GM12878 (cell line): ENCODE measurements at regions not wholly inside any gene's neighbourhood (a gene's known extent, or its start where the extent isn't known, plus 50 kb on each side); places are given as distances from the start of the nearest gene placed in this dataset.

ENCODE experiments used
- ATAC-seq: fragments of 200-7000 bp; cut with Tn5 transposase; 3 replicates; pipeline ENCODE4 v1.9.1; 2020; ENCODE audit warnings: mild to moderate bottlenecking, moderate library complexity
- BruUV-seq: library from RNA; stranded (reverse); fragments of 400-500 nt; replicated peaks from 2 replicates; lab custom pipeline; 2021; lab: Mats Ljungman, UMichigan
- CTCF ChIA-PET: fragments of 300-600 bp; sonication (Branson Sonifier 250); formaldehyde crosslinking; extraction: SDS; loops from one replicate; lab custom pipeline; 2021; ENCODE audit warnings: inconsistent platforms; lab: Yijun Ruan, JAX
- POLR2A ChIA-PET: fragments of 350-600 bp; formaldehyde crosslinking; extraction: SDS; loops from one replicate; lab custom pipeline; 2021; ENCODE audit warnings: inconsistent platforms; lab: Charles Lee
- RAD21 ChIA-PET: fragments of 300-600 bp; sonication (Branson Sonifier 250); formaldehyde crosslinking; loops from one replicate; lab custom pipeline; 2023; ENCODE audit warnings: antibody characterized with exemption; ENCODE audit not compliant: unreplicated experiment; lab: Charles Lee
- SMC1A ChIA-PET: fragments of 300-600 bp; sonication (Branson Sonifier 250); formaldehyde crosslinking; loops from one replicate; lab custom pipeline; 2023; ENCODE audit not compliant: unreplicated experiment, uncharacterized antibody; lab: Charles Lee
- DNase-seq: peaks from one replicate; pipeline ENCODE4 v3.0.0-alpha.2; 2011; ENCODE audit warnings: low read depth, low spot score
- FAIRE-seq: peaks from 3 replicates; lab custom pipeline; 2011; peaks lifted over from hg19 to GRCh38; lab: Jason Lieb, UNC
- H2AFZ ChIP-seq: 2 replicates; pipeline ENCODE4 v1.6.0; 2011; ENCODE audit warnings: low read depth, low read length, control low read depth; ENCODE audit not compliant: control insufficient read depth
- H3K27ac ChIP-seq: 2 replicates; pipeline ENCODE4 v1.5.1; 2011; ENCODE audit warnings: control low read depth; ENCODE audit not compliant: control insufficient read depth, insufficient read depth
- H3K27me3 ChIP-seq, 2 experiments: replicated peaks in 1 of 2; 2 replicates each; pipeline versions ENCODE4 v1.6.0 to v1.6.1; 2011; ENCODE audit warnings: low read length in 1 of 2; ENCODE audit not compliant: control insufficient read depth in 2 of 2, insufficient read depth in 2 of 2
- H3K36me3 ChIP-seq, 2 experiments: 2 replicates each; pipeline ENCODE4 v1.5.1; 2011; ENCODE audit warnings: low read length in 1 of 2; ENCODE audit not compliant: control insufficient read depth in 2 of 2, insufficient read depth in 2 of 2
- H3K4me1 ChIP-seq: 2 replicates; pipeline ENCODE4 v1.6.1; 2011; ENCODE audit warnings: mild to moderate bottlenecking, low read length, moderate library complexity, mixed read lengths; ENCODE audit not compliant: control insufficient read depth, insufficient read depth
- H3K4me2 ChIP-seq: 2 replicates; pipeline ENCODE4 v1.6.0; 2011; ENCODE audit warnings: control low read depth; ENCODE audit not compliant: control insufficient read depth, insufficient read depth
- H3K4me3 ChIP-seq: fragments of 200-600 bp; sonication (generic); 2 replicates; pipeline ENCODE4 v1.5.1; 2016
- H3K79me2 ChIP-seq: 2 replicates; pipeline ENCODE4 v1.6.0; 2011; ENCODE audit warnings: low read length; ENCODE audit not compliant: control insufficient read depth, insufficient read depth
- H3K9ac ChIP-seq: 2 replicates; pipeline ENCODE4 v1.8.0; 2011; ENCODE audit warnings: low read length, control low read depth, mixed read lengths; ENCODE audit not compliant: control insufficient read depth, insufficient read depth
- H3K9me3 ChIP-seq: replicated peaks from 3 replicates; pipeline ENCODE4 v1.5.1; 2011; ENCODE audit warnings: mild to moderate bottlenecking, low read length; ENCODE audit not compliant: control insufficient read depth, insufficient read depth
- H4K20me1 ChIP-seq: 2 replicates; pipeline ENCODE4 v1.6.0; 2011; ENCODE audit not compliant: control insufficient read depth, insufficient read depth
- PAX5 ChIP-seq: IDR thresholded peaks from 2 replicates; pipeline ENCODE4 v1.6.1; 2011; ENCODE audit warnings: low read depth, low read length, borderline replicate concordance
- WGBS: methylation state at CpG from one replicate; pipeline ENCODE4 v1.1.6; 2016; ENCODE audit warnings: low lambda C conversion rate; ENCODE audit not compliant: insufficient replicate concordance, insufficient coverage; ENCODE audit errors: missing lambda C conversion rate; 5-methylcytosine and 5-hydroxymethylcytosine counted together
- in situ Hi-C: fragments of 300-500 bp; cut with MboI; formaldehyde crosslinking; loops from 9 replicates; pipeline ENCODE4 v1.14.3; 2018; ENCODE audit warnings: mixed read lengths
- intact Hi-C: fragments of 100-400 bp; cut with micrococcal nuclease; formaldehyde crosslinking; loops from one replicate; pipeline ENCODE4 v1.14.2; 2022; ENCODE audit not compliant: unreplicated experiment
- TF ChIP-seq, protein P1 (sequence below): fragments of 450-650 bp; formaldehyde crosslinking; IDR thresholded peaks from 2 replicates; pipeline ENCODE4 v1.4.0; 2022; ENCODE audit warnings: mild to moderate bottlenecking, moderate library complexity

DNA sequence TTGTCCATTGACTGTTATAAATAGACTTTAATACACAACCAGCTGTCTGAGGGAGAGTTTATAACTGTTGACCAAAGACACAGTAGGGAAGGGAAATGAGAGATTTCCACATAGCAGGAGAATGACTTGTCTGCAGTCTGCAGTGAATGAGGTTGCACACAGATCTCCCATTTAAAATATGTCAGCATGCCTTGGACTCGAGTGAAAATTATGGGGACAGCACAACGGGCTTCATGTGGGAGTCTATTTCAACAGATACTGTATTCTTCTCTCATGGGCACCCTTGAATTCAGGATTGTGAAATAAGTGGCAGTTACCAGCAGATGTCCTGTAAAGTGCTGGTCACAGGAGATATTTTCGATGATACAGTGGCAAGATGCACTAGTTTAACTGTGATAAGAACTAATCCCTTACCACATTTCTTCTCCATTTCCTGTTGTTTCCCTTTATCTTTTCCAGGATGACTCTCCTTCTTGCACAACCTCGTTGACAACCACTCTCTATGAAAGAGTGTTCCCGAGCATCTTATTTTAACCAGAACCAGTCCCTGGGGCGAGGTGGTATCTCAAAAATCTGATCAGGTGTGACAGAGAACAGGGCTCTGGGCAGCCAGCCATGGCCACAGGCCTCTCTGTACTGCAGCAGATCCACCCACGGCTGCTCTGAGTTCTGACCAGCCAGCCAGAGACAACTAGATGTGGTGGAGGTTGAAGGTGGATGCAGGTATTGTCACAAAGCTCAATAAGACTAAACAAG, 51.5 kb upstream of the MAP3K1 start:
- H3K4me3 ChIP-seq = no peak overlapping the region

More for the DNA sequence above, 51.5 kb upstream of the MAP3K1 start:
- no peaks in the 10 kb centered on the region for H3K36me3 ChIP-seq
- H4K20me1 ChIP-seq = no peaks in the 10 kb centered on the region
- no peaks in the 10 kb centered on the region for H3K79me2 ChIP-seq
- no peak overlapping the region for H3K27ac ChIP-seq
- no peaks in the 10 kb centered on the region for H3K9me3 ChIP-seq
- intact Hi-C loops (no loop called here), in situ Hi-C loops (no loop called here)
- TF ChIP-seq, protein P1, sequence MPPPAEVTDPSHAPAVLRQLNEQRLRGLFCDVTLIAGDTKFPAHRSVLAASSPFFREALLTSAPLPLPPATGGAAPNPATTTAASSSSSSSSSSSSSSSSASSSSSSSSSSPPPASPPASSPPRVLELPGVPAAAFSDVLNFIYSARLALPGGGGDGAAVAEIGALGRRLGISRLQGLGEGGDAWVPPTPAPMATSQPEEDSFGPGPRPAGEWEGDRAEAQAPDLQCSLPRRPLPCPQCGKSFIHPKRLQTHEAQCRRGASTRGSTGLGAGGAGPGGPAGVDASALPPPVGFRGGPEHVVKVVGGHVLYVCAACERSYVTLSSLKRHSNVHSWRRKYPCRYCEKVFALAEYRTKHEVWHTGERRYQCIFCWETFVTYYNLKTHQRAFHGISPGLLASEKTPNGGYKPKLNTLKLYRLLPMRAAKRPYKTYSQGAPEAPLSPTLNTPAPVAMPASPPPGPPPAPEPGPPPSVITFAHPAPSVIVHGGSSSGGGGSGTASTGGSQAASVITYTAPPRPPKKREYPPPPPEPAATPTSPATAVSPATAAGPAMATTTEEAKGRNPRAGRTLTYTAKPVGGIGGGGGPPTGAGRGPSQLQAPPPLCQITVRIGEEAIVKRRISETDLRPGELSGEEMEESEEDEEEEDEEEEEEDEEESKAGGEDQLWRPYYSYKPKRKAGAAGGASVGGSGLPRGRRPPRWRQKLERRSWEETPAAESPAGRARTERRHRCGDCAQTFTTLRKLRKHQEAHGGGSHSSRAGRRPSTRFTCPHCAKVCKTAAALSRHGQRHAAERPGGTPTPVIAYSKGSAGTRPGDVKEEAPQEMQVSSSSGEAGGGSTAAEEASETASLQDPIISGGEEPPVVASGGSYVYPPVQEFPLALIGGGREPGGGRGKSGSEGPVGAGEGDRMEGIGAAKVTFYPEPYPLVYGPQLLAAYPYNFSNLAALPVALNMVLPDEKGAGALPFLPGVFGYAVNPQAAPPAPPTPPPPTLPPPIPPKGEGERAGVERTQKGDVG (CRISPR knock-in tag) = no peak
- TF ChIP-seq PAX5 = 0 out of 2 replicates have a peak, but pooled peaks have one; percentile 57
- RAD21 ChIA-PET = no interaction called here
- BruUV-seq = no TSS peak
- no peaks in the 10 kb centered on the region for H3K4me1 ChIP-seq
- SMC1A ChIA-PET = interaction anchor here (1.0 kb wide), 2 partner anchors 53 to 77 kb away, joined by 3 read pairs; no protein-coding TSS in a partner anchor
- no peak overlapping the region for H3K9ac ChIP-seq
- no peak overlapping the region for H3K4me2 ChIP-seq
- DNase-seq = no peak
- CTCF ChIA-PET = no interaction called here
- H2AFZ ChIP-seq = no peak overlapping the region
- POLR2A ChIA-PET = no interaction called here
- WGBS = 6% methylated on average over 7 of the region's 7 CpGs
- peaks cover 0 to 4% of the 10 kb centered on the region in 2 experiments; a peak in 2 of 4 replicates for H3K27me3 ChIP-seq
- peak; percentile 94 for ATAC-seq
- no peak for FAIRE-seq
